CD14-positive monocyte (primary cell): ENCODE measurements at regions not wholly inside any gene's neighbourhood (a gene's known extent, or its start where the extent isn't known, plus 50 kb on each side); places are given as distances from the start of the nearest gene placed in this dataset.
"Not testable (repeated sequence)": the region's sequence is repeated elsewhere in the genome, so short reads cannot be mapped to it uniquely, and the experiment has no call there.

ENCODE experiments used
- DNase-seq, 3 donors: peaks; one replicate each; pipeline ENCODE4 v3.0.0-alpha.2; 2011 to 2022
- H2AFZ ChIP-seq: 2 replicates; pipeline ENCODE4 v1.6.0; 2012; ENCODE audit warnings: mild to moderate bottlenecking, low read depth, low read length, inconsistent platforms; ENCODE audit not compliant: insufficient read depth, poor library complexity, severe bottlenecking
- H3K27ac ChIP-seq, 2 donors: 1 replicate in 1 of 2; 2 replicates in 1 of 2; pipeline ENCODE4 v1.5.1; 2012 to 2013; ENCODE audit warnings: low read length in 2 of 2, control low read depth in 1 of 2, inconsistent platforms in 1 of 2, low read depth in 1 of 2, mild to moderate bottlenecking in 1 of 2
- H3K27me3 ChIP-seq, 2 donors: one replicate each; pipeline versions ENCODE4 v1.6.0 to v1.6.1; 2011 to 2013; ENCODE audit warnings: low read length in 2 of 2; ENCODE audit not compliant: control insufficient read depth in 2 of 2, insufficient read depth in 2 of 2
- H3K36me3 ChIP-seq, 2 donors: replicated peaks in 1 of 2; 1 replicate in 1 of 2; 2 replicates in 1 of 2; pipeline versions ENCODE4 v1.5.1 to v1.6.1; 2012 to 2013; ENCODE audit warnings: low read length in 2 of 2, control low read depth in 1 of 2, inconsistent platforms in 1 of 2, mild to moderate bottlenecking in 1 of 2; ENCODE audit not compliant: insufficient read depth in 2 of 2, control insufficient read depth in 1 of 2
- H3K4me1 ChIP-seq, 2 donors: 1 replicate in 1 of 2; 2 replicates in 1 of 2; pipeline versions ENCODE4 v1.5.1 to v1.6.1; 2012 to 2013; ENCODE audit warnings: low read length in 2 of 2, control low read depth in 1 of 2, inconsistent platforms in 1 of 2, mild to moderate bottlenecking in 1 of 2, moderate library complexity in 1 of 2; ENCODE audit not compliant: insufficient read depth in 2 of 2, control insufficient read depth in 1 of 2
- H3K4me2 ChIP-seq: replicated peaks from 2 replicates; pipeline ENCODE3; 2012; ENCODE audit warnings: low read length, moderate library complexity, mild to moderate bottlenecking; ENCODE audit not compliant: poor library complexity, severe bottlenecking; ENCODE audit errors: extremely low read depth
- H3K4me3 ChIP-seq, 3 experiments: fragments of 200-600 bp in 1 of 3; sonication (generic) in 1 of 3; replicated peaks in 1 of 3; 1 replicate in 2 of 3; 2 replicates in 1 of 3; pipeline ENCODE4 v1.5.1; 2011 to 2013; ENCODE audit warnings: low read length in 3 of 3, mild to moderate bottlenecking in 3 of 3, control low read depth in 2 of 3, low read depth in 2 of 3, inconsistent platforms in 1 of 3, moderate library complexity in 1 of 3
- H3K79me2 ChIP-seq: 2 replicates; pipeline ENCODE4 v1.6.0; 2012; ENCODE audit warnings: mild to moderate bottlenecking, control low read depth, inconsistent platforms, low read length, moderate library complexity; ENCODE audit not compliant: insufficient read depth
- H3K9ac ChIP-seq: 2 replicates; pipeline ENCODE4 v1.6.0; 2017; ENCODE audit warnings: low read length, mild to moderate bottlenecking; ENCODE audit not compliant: insufficient read depth, poor library complexity, severe bottlenecking
- H3K9me3 ChIP-seq, 2 donors: replicated peaks in 1 of 2; 1 replicate in 1 of 2; 2 replicates in 1 of 2; pipeline versions ENCODE4 v1.5.1 to v1.6.1; 2012 to 2013; ENCODE audit warnings: low read length in 2 of 2, control low read depth in 1 of 2; ENCODE audit not compliant: control insufficient read depth in 1 of 2, insufficient read depth in 1 of 2
- H4K20me1 ChIP-seq: 2 replicates; pipeline ENCODE4 v1.6.0; 2012; ENCODE audit warnings: mild to moderate bottlenecking, low read length, control low read depth, moderate library complexity; ENCODE audit not compliant: insufficient read depth
- H3K27ac Mint-ChIP-seq, 7 donors: one replicate each; pipeline ENCODE4 v1.8.0; 2020; ENCODE audit warnings: mild to moderate bottlenecking in 7 of 7, mixed read lengths in 7 of 7, moderate library complexity in 6 of 7, inconsistent platforms in 2 of 7
- H3K27me3 Mint-ChIP-seq, 3 donors: one replicate each; pipeline ENCODE4 v1.8.0; 2021 to 2022; ENCODE audit warnings: low read depth in 3 of 3, mild to moderate bottlenecking in 3 of 3, mixed read lengths in 3 of 3, moderate library complexity in 3 of 3, inconsistent platforms in 1 of 3
- H3K36me3 Mint-ChIP-seq, 2 donors: one replicate each; pipeline ENCODE4 v1.8.0; 2020; ENCODE audit warnings: mixed read lengths in 2 of 2, inconsistent platforms in 1 of 2, mild to moderate bottlenecking in 1 of 2
- H3K4me1 Mint-ChIP-seq: one replicate; pipeline ENCODE4 v1.8.0; 2020; ENCODE audit warnings: mild to moderate bottlenecking, mixed read lengths
- H3K4me3 Mint-ChIP-seq, 2 donors: one replicate each; pipeline ENCODE4 v1.8.0; 2020; ENCODE audit warnings: mild to moderate bottlenecking in 2 of 2, mixed read lengths in 2 of 2, moderate library complexity in 1 of 2
- H3K9me3 Mint-ChIP-seq, 7 donors: one replicate each; pipeline ENCODE4 v1.8.0; 2020 to 2022; ENCODE audit warnings: mixed read lengths in 7 of 7, mild to moderate bottlenecking in 6 of 7, moderate library complexity in 6 of 7, inconsistent platforms in 2 of 7
- WGBS: methylation state at CpG from one replicate; pipeline ENCODE4 v1.1.5; 2013; ENCODE audit warnings: missing lambda C conversion rate; ENCODE audit not compliant: insufficient coverage; 5-methylcytosine and 5-hydroxymethylcytosine counted together
- intact Hi-C, 2 donors: fragments of 100-400 bp; cut with micrococcal nuclease; formaldehyde crosslinking; loops; one replicate each; pipeline versions ENCODE4 v1.15.0 to v1.15.1; 2023
- TF ChIP-seq, protein P1 (sequence below): fragments of 200-600 bp; IDR thresholded peaks from one replicate; pipeline ENCODE4 v1.8.0; 2022; ENCODE audit warnings: antibody characterized with exemption, mild to moderate bottlenecking

DNA sequence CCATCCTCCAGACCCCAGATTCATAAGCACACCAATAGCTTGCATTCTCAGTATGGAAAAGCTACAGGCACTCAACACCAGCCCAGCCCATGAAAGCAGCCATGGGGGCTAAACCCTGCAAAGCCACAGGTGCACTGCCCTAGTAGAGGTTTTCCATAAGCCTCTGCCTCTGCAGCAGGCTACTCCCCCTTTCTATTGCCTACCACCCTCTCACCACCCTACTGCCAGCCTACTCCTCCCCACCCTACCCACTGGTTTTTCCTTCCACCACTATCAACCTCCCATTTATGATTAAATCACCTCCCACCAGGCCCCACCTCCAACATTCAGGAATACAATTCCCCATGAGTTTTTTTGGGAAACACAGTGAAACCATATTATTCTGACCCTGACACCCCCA lies 96.4 kb upstream of the TEKT4 start:
- no peak overlapping the region for H3K27ac Mint-ChIP-seq

DNA sequence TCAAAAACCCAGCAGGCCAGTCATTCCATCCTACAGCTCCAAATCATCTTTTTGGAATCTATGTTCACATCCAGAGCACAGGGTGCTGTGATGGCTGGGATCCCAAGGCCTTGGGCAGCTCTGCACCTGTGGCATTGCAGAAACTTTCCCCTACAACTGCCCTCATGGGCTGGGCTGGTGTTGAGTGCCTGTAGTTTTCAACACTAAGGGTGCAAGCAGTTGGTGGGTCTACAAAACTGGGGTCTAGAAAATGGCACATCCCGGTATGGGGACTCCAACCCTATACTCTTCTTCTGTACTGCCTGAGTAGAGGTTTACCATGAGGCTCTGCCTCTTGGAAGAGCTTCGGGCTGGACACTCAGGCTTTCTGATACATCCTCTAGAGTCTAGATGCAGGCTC lies 95.2 kb upstream of the TEKT4 start:
- Mint-ChIP-seq H3K36me3 (no peaks in the 10 kb centered on the region), H3K4me1 (no peaks in the 10 kb centered on the region), H3K4me3 (no peak overlapping the region), H3K9me3 (peaks cover 0 to 1% (median 0%) of the 10 kb centered on the region in 7 donors), H3K27me3 (peaks cover 0 to 6% (median 4%) of the 10 kb centered on the region in 3 donors), H3K27ac (no peak overlapping the region)
- Histone ChIP-seq H3K27me3 (no peaks in the 10 kb centered on the region), H2AFZ (no peak overlapping the region), H3K9me3 (no peaks in the 10 kb centered on the region), H3K79me2 (no peaks in the 10 kb centered on the region), H3K36me3 (no peaks in the 10 kb centered on the region), H3K9ac (no peak overlapping the region), H3K4me2 (no peak overlapping the region), H3K4me3 (no peak overlapping the region), H3K4me1 (no peaks in the 10 kb centered on the region), H3K27ac (no peak overlapping the region), H4K20me1 (no peaks in the 10 kb centered on the region)
- DNase-seq: no peak
- intact Hi-C loops: no loop called here
- TF ChIP-seq, protein P1, sequence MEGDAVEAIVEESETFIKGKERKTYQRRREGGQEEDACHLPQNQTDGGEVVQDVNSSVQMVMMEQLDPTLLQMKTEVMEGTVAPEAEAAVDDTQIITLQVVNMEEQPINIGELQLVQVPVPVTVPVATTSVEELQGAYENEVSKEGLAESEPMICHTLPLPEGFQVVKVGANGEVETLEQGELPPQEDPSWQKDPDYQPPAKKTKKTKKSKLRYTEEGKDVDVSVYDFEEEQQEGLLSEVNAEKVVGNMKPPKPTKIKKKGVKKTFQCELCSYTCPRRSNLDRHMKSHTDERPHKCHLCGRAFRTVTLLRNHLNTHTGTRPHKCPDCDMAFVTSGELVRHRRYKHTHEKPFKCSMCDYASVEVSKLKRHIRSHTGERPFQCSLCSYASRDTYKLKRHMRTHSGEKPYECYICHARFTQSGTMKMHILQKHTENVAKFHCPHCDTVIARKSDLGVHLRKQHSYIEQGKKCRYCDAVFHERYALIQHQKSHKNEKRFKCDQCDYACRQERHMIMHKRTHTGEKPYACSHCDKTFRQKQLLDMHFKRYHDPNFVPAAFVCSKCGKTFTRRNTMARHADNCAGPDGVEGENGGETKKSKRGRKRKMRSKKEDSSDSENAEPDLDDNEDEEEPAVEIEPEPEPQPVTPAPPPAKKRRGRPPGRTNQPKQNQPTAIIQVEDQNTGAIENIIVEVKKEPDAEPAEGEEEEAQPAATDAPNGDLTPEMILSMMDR: no peak
- 92% methylated on average over 2 of the region's 2 CpGs for WGBS

More for the DNA sequence above, 96.4 kb upstream of the TEKT4 start:
- Histone ChIP-seq H3K4me3 (no peak overlapping the region), H3K4me2 (no peak overlapping the region), H3K4me1 (no peaks in the 10 kb centered on the region), H3K27ac (no peak overlapping the region), H4K20me1 (no peaks in the 10 kb centered on the region), H3K36me3 (no peaks in the 10 kb centered on the region), H3K9ac (no peak overlapping the region), H2AFZ (no peak overlapping the region), H3K9me3 (no peaks in the 10 kb centered on the region), H3K27me3 (no peaks in the 10 kb centered on the region), H3K79me2 (no peaks in the 10 kb centered on the region)
- intact Hi-C loops: no loop called here
- Mint-ChIP-seq H3K27me3 (peaks cover 0 to 6% (median 2%) of the 10 kb centered on the region in 3 donors), H3K4me3 (no peak overlapping the region), H3K4me1 (no peaks in the 10 kb centered on the region), H3K9me3 (peaks cover 0 to 7% (median 0%) of the 10 kb centered on the region in 7 donors), H3K36me3 (no peaks in the 10 kb centered on the region)
- no peak for DNase-seq
- TF ChIP-seq, protein P1: no peak

DNA sequence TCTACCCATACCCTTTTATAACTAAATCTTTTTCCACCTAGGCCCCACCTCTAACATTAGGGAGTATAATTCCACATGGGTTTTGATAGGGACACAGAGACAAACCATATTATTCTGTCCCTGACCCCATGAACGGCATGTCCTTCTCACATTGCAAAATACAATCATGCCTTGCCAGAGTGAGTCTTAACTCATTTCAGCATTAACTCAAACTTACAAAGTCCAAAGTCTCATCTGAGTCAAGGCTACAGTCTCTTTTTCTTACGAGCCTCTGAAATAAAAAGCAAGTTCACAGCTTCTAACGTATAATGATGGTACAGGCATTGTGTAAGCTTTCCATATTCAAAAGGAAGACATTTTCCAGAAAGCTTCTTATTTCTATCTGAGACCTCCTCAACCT lies 86.1 kb upstream of the TEKT4 start:
- H3K27ac Mint-ChIP-seq, H3K9ac ChIP-seq, H3K36me3 Mint-ChIP-seq, H3K4me3 ChIP-seq, H3K4me2 ChIP-seq, DNase-seq, H3K9me3 Mint-ChIP-seq, intact Hi-C loops, H3K9me3 ChIP-seq, H3K4me3 Mint-ChIP-seq, H3K27ac ChIP-seq, H3K27me3 ChIP-seq, H3K4me1 ChIP-seq, H4K20me1 ChIP-seq, H3K36me3 ChIP-seq, H3K79me2 ChIP-seq, H3K27me3 Mint-ChIP-seq, H3K4me1 Mint-ChIP-seq, H2AFZ ChIP-seq: not testable (repeated sequence)
- WGBS: 100% methylated on average over 3 of the region's 3 CpGs

DNA sequence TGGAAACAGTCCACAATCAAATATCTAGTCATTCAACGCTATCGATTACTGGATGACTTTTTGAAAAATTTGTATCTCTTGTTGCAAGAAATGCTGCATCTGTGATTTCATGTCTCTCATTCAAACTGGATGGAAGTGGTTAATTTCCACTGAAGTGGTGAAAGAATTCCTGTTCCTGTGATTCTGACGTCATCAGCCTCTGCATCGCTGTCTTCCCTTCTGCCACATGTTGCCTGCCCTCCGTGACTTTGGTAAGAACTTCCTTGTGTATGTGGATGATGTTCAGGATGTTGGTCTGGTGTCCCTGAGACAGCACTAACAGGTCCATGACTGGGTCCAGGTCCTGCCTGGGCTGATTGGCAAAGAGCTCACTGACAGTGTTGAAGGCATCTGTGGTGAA lies 84.8 kb upstream of the TEKT4 start:
- H3K36me3 Mint-ChIP-seq, H3K27me3 ChIP-seq, DNase-seq, H4K20me1 ChIP-seq, H3K4me3 ChIP-seq, H3K9me3 ChIP-seq, H3K4me2 ChIP-seq, H3K4me1 ChIP-seq, H3K36me3 ChIP-seq, H3K4me1 Mint-ChIP-seq, H3K9me3 Mint-ChIP-seq, H3K27me3 Mint-ChIP-seq, H3K27ac Mint-ChIP-seq, H2AFZ ChIP-seq, H3K27ac ChIP-seq, H3K9ac ChIP-seq, H3K79me2 ChIP-seq, H3K4me3 Mint-ChIP-seq, intact Hi-C loops: not testable (repeated sequence)
- 72% methylated on average over 3 of the region's 5 CpGs for WGBS
